HG02571 (cell line): ENCODE measurements at regions not wholly inside any gene's neighbourhood (a gene's known extent, or its start where the extent isn't known, plus 50 kb on each side); places are given as distances from the start of the nearest gene placed in this dataset.

Source experiments
- ATAC-seq: cut with Tn5 transposase; IDR thresholded peaks from one replicate; pipeline ENCODE4 v1.9.1; 2021; ENCODE audit warnings: mild to moderate bottlenecking, moderate library complexity; ENCODE audit not compliant: unreplicated experiment

DNA sequence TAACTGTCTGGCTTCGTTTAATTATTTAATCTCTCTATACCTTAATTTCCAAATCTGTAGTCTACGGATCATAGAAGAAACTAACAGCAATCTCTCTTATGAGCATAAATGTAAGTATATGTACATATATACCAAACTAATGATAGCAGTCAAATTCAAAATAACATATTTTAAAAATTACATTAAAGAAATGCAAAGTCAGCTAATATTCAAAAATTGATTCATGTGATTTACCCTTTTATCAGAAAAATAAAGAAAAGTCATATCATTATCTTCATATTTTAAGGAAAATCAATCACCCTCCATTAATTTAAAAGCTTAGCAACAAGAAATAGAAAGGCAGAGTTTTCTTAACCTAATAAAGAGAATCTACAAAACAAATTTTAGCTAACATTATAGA, 575.9 kb downstream of the IRS1 start:
- ATAC-seq = no peak

DNA sequence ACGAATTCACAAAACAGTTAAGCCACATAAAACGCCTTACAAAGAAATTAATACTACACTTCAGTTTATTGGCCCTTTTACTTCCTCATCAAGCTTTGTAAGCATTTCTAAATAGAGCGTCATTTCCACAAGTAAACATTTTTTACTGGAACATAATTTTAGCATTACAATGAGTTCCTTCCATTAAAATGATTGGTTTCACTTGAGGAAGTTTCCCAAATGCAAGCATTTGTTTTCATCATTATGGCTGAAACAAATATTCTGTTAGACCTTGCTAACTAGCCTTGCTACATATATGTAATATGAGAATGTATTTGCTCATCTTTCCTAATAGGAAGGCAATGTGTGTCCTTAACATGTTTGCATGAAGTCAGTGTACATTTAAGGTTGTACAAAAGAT, 579.1 kb downstream of the IRS1 start:
- no peak for ATAC-seq

DNA sequence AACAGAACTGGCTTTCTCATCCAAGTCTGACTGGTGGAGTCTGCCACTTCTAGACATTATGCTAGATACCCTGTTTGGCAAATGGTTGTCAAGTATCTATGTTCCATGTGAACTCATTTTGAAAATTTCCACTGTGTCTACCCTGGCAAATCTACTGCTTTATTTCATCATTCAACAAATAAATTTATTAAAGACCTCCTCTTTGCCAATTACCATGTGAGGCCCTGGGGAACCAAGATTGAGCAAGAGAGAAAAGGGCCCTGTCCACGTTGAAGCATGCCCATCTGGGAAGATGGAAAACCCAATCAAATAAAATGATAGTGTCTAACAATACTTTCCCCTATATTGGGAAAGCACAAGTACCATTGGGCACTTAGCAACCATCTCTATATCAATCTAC, 582.4 kb downstream of the IRS1 start:
- ATAC-seq = no peak

DNA sequence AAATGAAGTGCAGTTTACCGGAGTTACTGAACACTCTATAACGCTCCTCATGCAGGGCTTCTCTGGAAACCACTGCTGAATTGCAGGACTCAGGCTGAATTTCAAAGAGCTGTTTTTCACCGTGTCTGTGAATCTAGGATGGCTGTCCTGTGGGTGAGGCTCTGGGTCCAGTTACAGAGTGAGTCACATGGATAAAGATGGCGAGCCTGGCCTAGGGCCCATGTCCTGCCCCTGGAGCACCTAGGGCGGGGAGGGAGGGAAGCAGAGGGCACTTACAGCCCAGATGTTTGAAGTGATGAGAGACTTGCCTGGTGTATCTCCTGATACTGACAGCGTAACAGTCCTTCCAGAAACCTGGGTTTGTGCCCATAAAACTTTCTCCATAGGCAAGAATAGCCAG, 583.0 kb downstream of the IRS1 start:
- no peak for ATAC-seq

DNA sequence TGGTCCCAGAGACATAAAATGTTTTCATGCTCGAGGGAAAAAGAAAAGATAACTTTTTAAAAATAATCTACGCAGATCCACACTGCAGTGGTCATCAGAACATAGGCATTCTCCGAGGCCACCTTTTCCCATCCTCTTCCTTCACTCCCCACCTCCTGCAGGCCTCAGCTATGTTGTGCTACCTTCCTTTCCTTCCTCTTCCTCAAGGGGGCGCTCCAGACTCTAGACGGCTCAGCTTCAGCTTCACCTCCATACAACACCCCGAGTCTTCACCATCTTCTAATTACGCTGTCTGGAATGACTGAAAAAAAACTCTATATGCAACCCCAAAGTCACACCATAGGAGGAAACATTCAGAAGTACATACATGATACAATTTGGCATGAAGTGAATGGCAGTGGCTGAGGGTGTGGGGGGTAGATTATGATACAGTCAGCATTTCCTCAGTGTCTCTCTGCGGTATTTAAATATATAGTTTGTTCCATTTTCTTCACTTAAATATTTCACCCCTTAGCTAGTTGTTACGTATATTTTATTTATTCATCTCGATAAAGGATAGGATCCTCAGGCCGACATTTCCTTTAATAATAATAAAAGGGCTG, 583.6 kb downstream of the IRS1 start:
- peak; percentile 93 for ATAC-seq

DNA sequence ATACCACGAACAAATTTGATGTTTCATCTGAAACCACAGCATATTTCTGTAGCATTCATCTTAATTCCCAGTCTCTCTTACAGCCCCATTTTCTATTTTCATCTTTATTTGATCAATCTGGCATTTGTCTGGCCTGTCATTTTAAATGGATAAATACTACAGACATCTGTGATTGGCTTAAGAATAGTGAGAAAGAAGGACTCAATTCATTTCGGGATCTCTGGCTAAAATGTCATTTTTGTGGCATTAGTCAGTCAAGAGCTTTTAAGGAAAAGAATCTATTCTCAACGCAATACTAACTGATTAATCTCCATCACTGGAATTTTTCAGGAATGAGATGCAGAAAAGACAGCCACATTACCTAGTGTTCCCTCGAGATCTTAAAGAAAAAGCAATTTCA, 585.9 kb downstream of the IRS1 start:
- ATAC-seq = no peak

DNA sequence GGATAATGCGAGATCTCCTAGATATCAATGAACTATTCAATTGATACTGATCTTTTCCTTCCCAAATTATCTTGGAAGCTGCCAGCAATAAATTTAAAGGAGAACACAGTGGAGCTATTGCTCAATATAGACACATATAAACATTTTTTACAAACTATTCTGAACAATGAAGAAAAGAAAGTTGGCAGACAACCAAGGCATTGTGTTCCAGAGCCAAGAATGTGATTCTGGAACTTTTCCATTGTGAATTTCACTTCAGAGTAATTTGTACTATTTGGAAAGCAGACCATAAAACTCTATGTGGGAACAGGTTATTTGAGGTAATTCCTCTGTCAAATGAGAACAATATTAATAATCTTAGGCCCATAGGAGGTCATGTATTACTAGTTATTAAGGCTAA, 588.2 kb downstream of the IRS1 start:
- ATAC-seq = no peak

DNA sequence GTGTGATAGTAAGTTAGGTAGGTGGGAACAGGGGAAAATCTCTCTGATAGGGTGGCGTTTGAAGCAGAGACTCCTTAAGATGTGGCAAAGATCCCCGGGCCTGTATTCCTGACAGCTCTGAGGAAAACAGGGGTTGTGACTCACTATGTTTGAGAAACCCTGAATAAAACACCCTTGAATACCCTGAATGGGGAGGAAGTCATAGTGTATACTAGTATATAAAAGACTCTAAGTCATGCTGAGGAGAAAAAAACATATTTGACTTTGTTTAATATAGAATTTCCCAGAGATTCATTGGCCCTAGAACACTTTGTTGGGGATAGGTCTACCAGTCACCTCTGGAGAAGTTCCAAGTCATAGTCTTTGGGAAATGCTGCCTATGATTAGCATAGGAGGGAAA, 590.9 kb downstream of the IRS1 start:
- no peak for ATAC-seq

DNA sequence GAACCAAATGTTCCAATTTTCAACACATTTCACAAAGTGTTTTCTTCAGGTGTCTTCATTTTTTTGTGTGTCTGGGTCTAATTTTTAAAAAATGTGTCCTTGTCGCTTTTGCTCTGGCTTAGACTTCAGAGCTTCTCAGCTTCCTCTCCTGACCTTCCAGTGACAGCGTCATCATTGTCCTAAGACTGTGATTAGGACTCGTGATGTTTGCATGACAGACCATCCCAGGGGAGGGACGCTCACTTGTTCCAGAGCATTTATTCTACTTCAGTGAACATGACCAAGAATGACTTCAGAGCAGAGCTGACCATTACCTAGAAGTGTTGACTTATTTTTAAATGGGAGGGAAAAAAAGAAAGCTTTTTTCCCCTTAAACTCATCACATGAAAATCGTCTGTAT, 591.9 kb downstream of the IRS1 start:
- ATAC-seq = no peak

DNA sequence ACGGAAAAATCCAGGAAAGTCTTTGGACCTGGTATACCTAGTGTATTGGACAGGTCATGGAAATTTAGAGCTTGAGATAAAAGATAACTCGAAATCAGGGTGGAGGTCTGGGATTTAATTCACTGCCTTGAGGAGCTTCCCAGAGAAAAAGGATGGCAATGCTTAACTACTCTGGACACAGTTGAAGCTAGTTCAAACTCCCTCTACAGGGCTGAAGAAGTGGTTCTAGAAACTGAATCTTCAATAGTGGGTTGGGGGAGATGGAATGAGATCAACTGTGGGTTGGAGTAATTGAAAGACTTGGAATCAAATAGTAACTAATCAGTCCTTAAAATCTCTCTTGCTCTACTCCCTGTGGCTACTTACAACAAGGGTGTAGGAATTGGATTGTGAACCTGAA, 600.1 kb downstream of the IRS1 start:
- no peak for ATAC-seq

DNA sequence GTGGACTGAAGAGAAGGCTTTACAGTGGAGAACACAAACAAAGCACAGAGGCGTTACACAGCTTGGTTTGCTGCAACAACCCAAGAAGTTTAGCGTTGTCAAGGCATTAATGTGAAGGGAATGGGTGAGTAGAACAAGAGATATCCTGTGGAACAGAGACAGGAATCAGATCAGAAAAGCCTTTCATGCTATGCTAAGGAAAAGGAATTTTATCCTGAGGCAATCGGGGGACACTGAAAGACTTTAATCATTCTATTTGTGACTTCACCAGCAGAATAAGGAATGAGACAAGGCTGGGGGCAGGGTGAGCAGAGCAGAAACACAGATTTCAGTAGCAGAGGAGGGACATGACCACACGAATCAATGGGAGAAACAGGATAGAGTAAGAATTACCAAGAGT, 600.7 kb downstream of the IRS1 start:
- no peak for ATAC-seq

DNA sequence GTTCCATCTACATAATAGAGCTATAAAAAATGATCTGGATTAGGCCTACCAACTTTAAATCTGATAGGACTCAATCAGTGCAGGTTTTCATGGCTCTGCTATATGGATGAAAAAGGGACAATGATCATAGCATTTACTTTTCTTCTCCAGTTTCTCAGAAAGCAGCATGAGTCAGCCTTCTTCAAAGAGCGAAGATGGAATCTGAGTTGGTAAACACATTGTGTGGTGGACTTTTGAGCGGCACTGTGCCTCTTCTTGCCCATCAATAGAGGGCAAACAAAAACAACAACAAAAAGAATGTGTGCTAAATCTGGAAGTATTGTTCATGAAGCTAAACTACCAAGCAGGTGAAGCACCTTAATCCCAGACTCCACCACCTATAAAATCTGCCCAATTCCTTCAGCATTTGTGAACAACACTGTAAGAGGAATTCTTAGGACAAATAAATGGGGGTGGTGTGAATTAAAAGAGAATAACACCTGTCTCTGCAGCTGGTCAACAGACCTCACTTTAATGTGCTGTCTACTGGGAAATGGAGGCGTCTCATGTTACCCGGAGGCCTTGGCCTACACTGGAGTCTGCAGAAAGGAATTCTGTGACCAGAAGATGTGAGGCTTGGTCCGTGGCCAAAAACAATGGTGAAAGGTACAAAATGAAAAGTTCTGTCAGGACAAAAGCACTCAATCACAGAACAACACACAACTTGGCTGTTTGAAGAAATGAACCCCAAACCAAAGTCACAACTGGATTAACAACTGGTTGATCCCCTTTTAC, 609.0 kb downstream of the IRS1 start:
- no peak for ATAC-seq

DNA sequence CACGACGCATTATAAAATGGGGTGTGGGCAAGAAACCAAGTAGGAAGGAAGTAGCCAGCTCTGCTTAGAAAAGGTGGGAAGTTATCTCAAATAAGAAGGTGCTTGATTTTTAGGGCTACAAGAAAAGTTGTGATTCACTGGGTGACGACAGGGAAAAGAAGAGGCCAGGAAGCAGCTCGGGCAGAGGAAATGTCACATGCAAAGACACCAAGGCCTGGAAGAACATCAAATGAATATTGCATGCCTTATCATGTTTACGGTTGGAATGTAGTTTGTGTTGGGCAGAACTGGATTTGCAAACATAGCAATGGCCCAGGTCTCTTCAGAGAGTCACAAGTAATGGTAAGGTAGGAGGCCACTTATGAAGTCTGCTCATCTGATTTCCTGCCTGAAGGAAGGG, 610.6 kb downstream of the IRS1 start:
- no peak for ATAC-seq

DNA sequence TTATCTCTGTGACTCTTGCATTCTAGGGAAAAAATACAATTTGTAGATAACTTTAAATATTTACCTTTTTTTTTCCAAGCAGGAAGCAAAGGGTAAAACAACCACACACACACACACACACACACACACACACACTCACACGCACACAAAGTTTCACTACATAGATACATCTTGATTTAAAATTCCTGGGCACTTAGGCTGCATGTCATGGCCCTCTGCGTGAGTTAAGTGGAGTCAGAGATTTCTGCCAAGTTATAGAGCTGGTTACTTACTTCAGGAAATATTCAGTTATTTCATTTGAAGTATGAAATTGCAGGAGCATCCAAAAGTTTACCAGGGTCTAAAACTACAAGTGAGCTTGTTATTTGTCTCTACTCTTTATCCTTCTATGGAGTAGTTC, 612.0 kb downstream of the IRS1 start:
- no peak for ATAC-seq

DNA sequence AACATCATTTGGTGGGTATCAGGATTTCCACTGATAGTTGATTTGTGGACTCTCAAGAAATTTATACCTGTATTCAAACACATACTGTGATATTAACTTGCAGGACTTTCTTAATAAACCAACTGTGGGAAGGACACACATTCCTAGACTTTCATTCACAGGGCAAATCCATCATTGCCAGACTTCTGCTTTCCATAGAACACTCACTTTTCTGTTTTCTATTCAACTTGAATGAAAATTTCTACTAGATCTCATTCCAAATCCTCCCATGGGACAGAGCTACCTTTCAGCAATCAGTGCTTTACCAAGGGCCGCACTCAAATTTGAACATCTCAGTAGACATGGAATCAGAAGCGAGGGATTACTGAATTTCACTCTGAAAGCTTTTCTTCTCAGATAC, 612.5 kb downstream of the IRS1 start:
- ATAC-seq = no peak

DNA sequence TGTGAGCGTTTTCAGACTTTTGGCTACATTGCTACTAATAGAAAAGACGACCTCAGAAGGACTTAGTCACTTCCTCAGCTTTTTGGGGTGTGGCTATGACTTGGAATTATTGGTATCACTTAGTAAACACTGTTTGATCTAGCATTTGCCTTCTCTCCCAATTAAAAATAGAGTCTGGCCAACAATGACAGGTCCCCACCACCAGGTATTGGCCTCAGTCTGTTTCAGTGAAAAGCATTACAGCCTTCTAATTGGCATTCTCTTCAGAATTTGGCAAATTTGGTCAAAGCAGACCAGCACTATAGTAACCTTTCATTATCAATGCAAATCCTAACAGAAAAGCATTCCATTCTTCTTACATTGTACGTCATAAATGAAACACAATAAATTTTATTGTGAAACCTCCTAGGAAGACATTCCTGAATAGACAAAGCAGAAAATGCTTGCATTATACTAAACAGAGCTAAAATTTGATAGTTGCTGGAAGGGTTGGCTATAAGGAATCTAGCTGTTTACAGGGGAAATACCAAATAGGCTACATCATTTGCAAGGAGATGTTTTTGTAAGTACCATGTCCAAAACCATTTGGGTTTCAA, 613.9 kb downstream of the IRS1 start:
- ATAC-seq = no peak

DNA sequence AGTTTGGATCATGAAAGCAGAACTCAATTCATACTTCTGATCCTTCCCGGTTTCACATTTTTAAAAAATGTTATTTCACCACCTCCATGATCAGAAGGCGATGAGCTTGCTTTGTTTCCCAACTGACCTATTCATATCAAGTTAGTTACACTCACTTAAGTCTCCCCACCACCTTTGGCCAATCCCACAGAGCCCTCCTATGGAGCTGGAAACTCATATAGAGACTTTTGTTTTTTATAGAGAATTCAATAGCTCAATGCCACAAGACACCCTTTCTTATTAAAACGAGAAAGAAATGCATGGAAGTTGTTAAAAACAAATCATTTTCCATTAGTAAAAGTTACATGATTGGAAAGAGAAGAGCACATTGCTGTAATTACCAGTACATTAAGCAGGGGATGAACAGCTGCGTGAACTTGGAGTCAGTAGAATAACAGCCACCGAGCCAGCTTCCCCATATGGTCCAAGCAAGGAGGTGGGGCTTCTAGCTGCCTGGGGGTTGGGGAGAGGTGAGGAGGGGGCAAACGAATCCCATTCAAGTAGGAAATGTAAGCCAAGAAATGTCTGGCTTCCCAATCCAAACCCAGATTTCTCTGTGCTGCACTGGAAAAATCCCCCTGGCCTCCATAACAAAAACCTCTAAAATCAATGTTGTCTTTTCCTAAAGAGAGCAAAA, 614.5 kb downstream of the IRS1 start:
- no peak for ATAC-seq

DNA sequence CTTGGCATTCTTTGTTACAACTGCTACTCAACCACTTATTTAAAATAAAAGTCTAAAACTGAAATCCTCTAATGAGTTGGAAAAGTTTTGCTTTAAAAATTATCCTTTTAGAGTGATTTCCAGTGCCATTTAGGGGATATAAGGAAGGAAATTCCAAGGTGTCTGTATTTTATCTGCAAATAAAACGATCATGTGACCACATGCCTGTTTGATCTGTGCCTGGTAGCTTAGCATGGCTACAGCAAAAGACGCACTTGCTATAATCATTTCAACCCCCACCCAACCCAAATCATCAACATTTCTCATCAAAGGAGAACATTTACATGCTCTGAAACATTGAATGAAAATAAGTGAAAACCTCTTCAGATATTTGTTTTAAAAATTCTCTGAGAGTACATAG, 615.1 kb downstream of the IRS1 start:
- no peak for ATAC-seq

DNA sequence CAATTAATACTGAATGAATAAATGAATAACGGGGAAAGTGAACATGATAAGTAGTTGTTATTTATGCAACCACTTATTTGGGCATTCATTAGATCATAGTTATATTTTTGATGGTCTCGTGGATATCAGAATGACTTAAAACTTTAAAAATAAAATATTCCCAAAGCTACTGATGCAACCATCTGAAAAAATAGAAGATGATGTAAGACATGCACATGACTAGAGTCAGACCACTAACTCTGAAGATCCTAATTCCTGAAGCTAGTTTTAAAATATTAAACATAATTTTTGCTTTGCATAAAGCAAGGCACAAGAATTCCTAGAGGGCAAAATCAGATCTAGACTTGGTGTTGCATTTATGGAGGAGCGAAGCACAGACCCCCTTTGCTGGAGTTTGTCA, 616.1 kb downstream of the IRS1 start:
- no peak for ATAC-seq

DNA sequence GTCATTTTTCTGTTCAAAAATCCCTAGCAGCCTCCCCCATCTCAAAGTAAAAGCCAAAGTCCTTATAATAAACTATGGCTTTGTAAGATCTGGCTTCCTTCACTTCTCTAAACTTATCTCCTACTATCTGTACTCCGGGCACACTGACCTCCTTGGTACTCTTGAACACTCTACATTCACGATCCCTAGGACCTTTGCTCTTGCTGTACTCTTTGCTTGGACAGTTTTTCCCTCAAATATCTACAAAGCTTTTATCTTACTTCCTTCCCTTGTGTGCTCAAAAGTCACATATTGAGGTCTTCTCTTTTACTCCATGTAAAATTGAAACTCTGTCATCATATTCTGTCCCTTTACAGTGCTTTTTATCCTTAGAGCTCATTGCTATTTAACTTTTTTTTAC, 616.6 kb downstream of the IRS1 start:
- ATAC-seq = no peak

DNA sequence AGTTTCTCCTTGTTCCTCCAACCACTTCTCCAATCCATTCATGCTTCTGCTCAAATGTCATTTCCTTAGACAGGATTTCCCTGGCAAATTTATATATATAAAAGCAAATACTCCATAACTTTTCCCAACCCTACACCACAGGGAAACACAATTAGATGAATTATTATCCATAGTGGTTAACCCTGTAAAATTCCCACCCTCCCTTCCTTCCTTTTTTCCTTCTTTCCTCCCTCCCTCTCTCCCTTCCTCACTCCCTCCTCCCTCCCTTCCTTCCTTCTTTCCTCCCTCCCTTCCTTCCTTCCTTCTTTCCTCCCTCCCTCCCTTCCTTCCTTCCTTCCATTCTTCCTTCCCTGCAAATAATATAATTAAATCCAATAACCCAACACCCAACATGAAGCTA, 617.7 kb downstream of the IRS1 start:
- ATAC-seq = no peak

DNA sequence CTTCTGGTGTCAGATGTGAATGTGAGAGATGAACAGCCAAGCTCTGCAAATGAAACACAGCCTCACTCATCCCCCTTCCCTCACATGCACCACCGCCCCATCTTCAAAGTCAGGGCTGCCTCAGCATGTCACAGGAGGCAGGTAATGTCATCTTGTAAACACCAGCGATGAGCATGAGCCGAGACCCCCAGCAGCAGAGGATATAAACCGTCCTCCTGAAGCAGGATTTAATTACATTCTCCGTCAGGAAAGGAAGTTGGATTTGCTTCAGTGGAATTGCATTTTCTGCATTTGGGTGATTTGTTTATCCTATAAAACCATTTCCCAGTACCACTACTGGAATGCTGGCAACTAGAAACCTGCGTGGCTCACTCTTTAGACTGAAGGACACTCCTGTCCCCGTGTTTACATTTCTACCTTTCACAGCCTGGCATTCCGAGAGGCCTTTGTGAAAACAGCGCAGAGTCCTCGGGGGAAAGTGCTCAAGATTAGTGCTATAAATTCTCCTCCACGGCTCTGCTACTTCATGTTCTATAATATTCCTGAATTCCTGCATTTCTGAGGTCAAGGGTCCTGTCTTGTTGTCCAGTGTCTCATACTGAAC, 619.2 kb downstream of the IRS1 start:
- no peak for ATAC-seq
